Glutamatergic neuron (in vitro differentiated cells): ENCODE measurements at regions not wholly inside any gene's neighbourhood (a gene's known extent, or its start where the extent isn't known, plus 50 kb on each side); places are given as distances from the start of the nearest gene placed in this dataset.

Source experiments
- DNase-seq: peaks from one replicate; pipeline ENCODE4 v3.0.0; 2022
- H3K27ac Mint-ChIP-seq: one replicate; pipeline ENCODE4 v1.8.0; 2020; ENCODE audit warnings: mild to moderate bottlenecking, mixed read lengths, inconsistent platforms; ENCODE audit not compliant: unreplicated experiment
- H3K27me3 Mint-ChIP-seq: one replicate; pipeline ENCODE4 v1.8.0; 2020; ENCODE audit warnings: mild to moderate bottlenecking, moderate library complexity, mixed read lengths, inconsistent platforms; ENCODE audit not compliant: unreplicated experiment
- H3K36me3 Mint-ChIP-seq: one replicate; pipeline ENCODE4 v1.8.0; 2020; ENCODE audit warnings: mild to moderate bottlenecking, mixed read lengths, inconsistent platforms; ENCODE audit not compliant: unreplicated experiment
- H3K4me1 Mint-ChIP-seq: one replicate; pipeline ENCODE4 v1.8.0; 2020; ENCODE audit warnings: mild to moderate bottlenecking, low read depth, mixed read lengths, inconsistent platforms; ENCODE audit not compliant: unreplicated experiment
- H3K4me3 Mint-ChIP-seq: one replicate; pipeline ENCODE4 v1.8.0; 2020; ENCODE audit warnings: mild to moderate bottlenecking, mixed read lengths, inconsistent platforms; ENCODE audit not compliant: unreplicated experiment
- H3K9me3 Mint-ChIP-seq: one replicate; pipeline ENCODE4 v1.8.0; 2020; ENCODE audit warnings: mild to moderate bottlenecking, moderate library complexity, mixed read lengths, inconsistent platforms; ENCODE audit not compliant: unreplicated experiment
- CTCF ChIP-seq: fragments of 200-600 bp; sonication (generic); IDR thresholded peaks from one replicate; pipeline ENCODE4 v1.5.0; 2021; ENCODE audit not compliant: partially characterized antibody, unreplicated experiment

- DNase-seq, result no peak
- Mint-ChIP-seq H3K4me1 (peaks cover 5% of the 10 kb centered on the region), H3K36me3 (no peaks in the 10 kb centered on the region), H3K4me3 (no peak overlapping the region), H3K9me3 (no peaks in the 10 kb centered on the region), H3K27me3 (no peaks in the 10 kb centered on the region), H3K27ac (no peak overlapping the region)
- no peak for TF ChIP-seq CTCF
These were observed 1313.7 kb upstream of the NRXN1 start for GRCh38 chr2:52345676-52346075.

GRCh38 chr2:52345082-52345481, 1313.2 kb upstream of the NRXN1 start:
- Mint-ChIP-seq H3K27me3 (no peaks in the 10 kb centered on the region), H3K9me3 (no peaks in the 10 kb centered on the region), H3K27ac (no peak overlapping the region), H3K4me1 (peaks cover 7% of the 10 kb centered on the region), H3K4me3 (no peak overlapping the region), H3K36me3 (no peaks in the 10 kb centered on the region)
- DNase-seq, result no peak
- TF ChIP-seq CTCF, result no peak

GRCh38 chr2:52343706-52344266, 1311.9 kb upstream of the NRXN1 start:
- Mint-ChIP-seq H3K27me3 (no peaks in the 10 kb centered on the region), H3K4me3 (no peak overlapping the region), H3K4me1 (peaks cover 11% of the 10 kb centered on the region), H3K36me3 (no peaks in the 10 kb centered on the region), H3K9me3 (no peaks in the 10 kb centered on the region), H3K27ac (no peak overlapping the region)
- DNase-seq, result no peak
- TF ChIP-seq CTCF, result no peak

- no peak overlapping the region for H3K27ac Mint-ChIP-seq
- H3K4me1 Mint-ChIP-seq, result peaks cover 15% of the 10 kb centered on the region
- no peak for DNase-seq
- H3K9me3 Mint-ChIP-seq, result no peaks in the 10 kb centered on the region
- no peaks in the 10 kb centered on the region for H3K36me3 Mint-ChIP-seq
- H3K27me3 Mint-ChIP-seq, result no peaks in the 10 kb centered on the region
- no peak overlapping the region for H3K4me3 Mint-ChIP-seq
- no peak for TF ChIP-seq CTCF
These were observed 1311.1 kb upstream of the NRXN1 start for GRCh38 chr2:52343010-52343409.

GRCh38 chr2:52342458-52342857, 1310.5 kb upstream of the NRXN1 start:
- H3K9me3 Mint-ChIP-seq, result no peaks in the 10 kb centered on the region
- H3K4me3 Mint-ChIP-seq, result no peak overlapping the region
- no peak for DNase-seq
- H3K4me1 Mint-ChIP-seq, result peaks cover 15% of the 10 kb centered on the region
- H3K27me3 Mint-ChIP-seq, result no peaks in the 10 kb centered on the region
- TF ChIP-seq CTCF, result no peak
- no peak overlapping the region for H3K27ac Mint-ChIP-seq
- H3K36me3 Mint-ChIP-seq, result no peaks in the 10 kb centered on the region
